Effector CD4-positive, alpha-beta T cell (primary cell): ENCODE measurements at regions not wholly inside any gene's neighbourhood (a gene's known extent, or its start where the extent isn't known, plus 50 kb on each side); places are given as distances from the start of the nearest gene placed in this dataset.

Experiments
- DNase-seq: peaks from one replicate; pipeline ENCODE4 v3.0.0-alpha.2; 2020

GRCh38 chr16:64203126-64203525, 918.7 kb downstream of the CDH11 start:
- DNase-seq = no peak

GRCh38 chr16:64202571-64202970, 919.3 kb downstream of the CDH11 start:
- DNase-seq = no peak

GRCh38 chr16:64196444-64196843, 925.4 kb downstream of the CDH11 start:
- DNase-seq = no peak

- no peak for DNase-seq
These were observed 935.9 kb downstream of the CDH11 start for GRCh38 chr16:64185954-64186353.

GRCh38 chr16:64184156-64184555, 937.7 kb downstream of the CDH11 start:
- no peak for DNase-seq

- no peak for DNase-seq
These were observed 938.9 kb downstream of the CDH11 start for GRCh38 chr16:64182985-64183384.

GRCh38 chr16:64181271-64181925, 940.5 kb downstream of the CDH11 start:
- no peak for DNase-seq

- DNase-seq = no peak
These were observed 941.5 kb downstream of the CDH11 start for GRCh38 chr16:64180136-64180900.

- no peak for DNase-seq
These were observed 947.5 kb downstream of the CDH11 start for GRCh38 chr16:64174327-64174726.

- no peak for DNase-seq
These were observed 949.2 kb downstream of the CDH11 start for GRCh38 chr16:64172652-64173051.

- DNase-seq = no peak
These were observed 949.6 kb downstream of the CDH11 start for GRCh38 chr16:64172226-64172625.

- DNase-seq = no peak
These were observed 950.2 kb downstream of the CDH11 start for GRCh38 chr16:64171632-64172031.

GRCh38 chr16:64168371-64168770, 953.5 kb downstream of the CDH11 start:
- no peak for DNase-seq

- DNase-seq = no peak
These were observed 953.9 kb downstream of the CDH11 start for GRCh38 chr16:64167936-64168335.

- no peak for DNase-seq
These were observed 956.5 kb downstream of the CDH11 start for GRCh38 chr16:64165368-64165767.

GRCh38 chr16:64162613-64163375, 959.1 kb downstream of the CDH11 start:
- DNase-seq = no peak

- DNase-seq = no peak
These were observed 961.9 kb downstream of the CDH11 start for GRCh38 chr16:64159976-64160375.

GRCh38 chr16:64158941-64159588, 962.8 kb downstream of the CDH11 start:
- no peak for DNase-seq

- no peak for DNase-seq
These were observed 968.1 kb downstream of the CDH11 start for GRCh38 chr16:64153718-64154117.

GRCh38 chr16:64151990-64152767, 969.7 kb downstream of the CDH11 start:
- DNase-seq = no peak

GRCh38 chr16:64150193-64150592, 971.7 kb downstream of the CDH11 start:
- no peak for DNase-seq

GRCh38 chr16:64149756-64150155, 972.1 kb downstream of the CDH11 start:
- DNase-seq = no peak
